GM21381 (cell line): ENCODE measurements at regions not wholly inside any gene's neighbourhood (a gene's known extent, or its start where the extent isn't known, plus 50 kb on each side); places are given as distances from the start of the nearest gene placed in this dataset.

Experiments
- ATAC-seq: cut with Tn5 transposase; IDR thresholded peaks from one replicate; pipeline ENCODE4 v1.9.1; 2021; ENCODE audit warnings: mild to moderate bottlenecking, moderate library complexity; ENCODE audit not compliant: unreplicated experiment

DNA sequence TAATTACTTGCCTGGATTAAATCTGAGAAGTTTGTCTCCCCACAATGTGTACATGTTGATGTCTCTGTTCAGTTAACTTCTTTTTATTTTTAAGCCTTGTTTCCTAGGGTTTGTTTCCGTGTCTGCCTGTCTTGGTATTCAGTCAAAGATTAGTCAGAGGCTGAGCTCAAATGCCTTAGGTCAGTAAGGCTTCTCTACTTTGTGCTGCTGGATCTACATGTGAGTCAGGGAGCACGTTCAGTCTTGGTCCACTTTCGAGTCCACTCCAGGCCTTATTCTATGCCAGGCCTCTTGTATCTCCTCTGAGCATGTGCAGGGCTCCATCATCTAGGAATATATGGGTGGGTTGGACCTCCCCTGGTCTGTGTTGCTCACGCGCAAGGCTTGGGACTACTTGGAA, 93.3 kb upstream of the FZD8 start:
- ATAC-seq, result no peak

DNA sequence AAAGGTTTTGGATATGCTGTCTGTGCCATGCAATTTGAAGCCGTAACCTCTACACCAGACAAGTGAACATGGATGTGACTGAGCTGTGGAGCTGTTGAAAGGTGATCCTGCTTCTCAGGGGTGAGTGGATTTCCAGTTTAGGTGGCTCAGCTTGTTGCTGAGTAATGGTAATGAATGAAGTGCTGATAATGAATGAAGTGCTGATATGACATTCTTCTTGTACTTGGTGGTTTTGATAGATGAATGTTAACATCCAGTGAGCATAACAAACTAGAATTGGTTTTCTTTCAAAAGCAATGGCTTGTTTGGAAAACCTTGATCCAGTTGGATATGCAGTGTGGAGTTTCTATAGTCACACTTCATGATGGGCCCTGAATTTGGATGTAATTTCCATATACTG, 89.7 kb upstream of the FZD8 start:
- ATAC-seq, result no peak

DNA sequence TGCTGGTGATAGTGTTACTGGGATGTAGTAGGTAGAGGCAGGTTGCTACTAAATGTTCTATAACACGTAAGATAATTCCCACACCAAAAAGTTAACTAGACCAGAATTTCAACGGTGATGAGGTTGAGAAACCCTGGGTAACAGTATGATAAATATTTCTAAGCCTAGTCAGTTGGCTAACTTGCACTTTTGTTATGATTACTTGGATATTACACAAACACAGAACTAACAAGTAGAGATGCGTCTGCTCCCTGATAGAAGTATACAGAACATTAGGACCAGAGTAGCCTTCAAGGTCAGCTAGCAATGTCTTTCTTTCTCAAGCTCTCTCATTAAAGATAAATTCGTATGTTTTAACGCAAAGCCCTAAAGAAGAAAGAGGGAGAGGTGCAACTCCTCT, 86.2 kb upstream of the FZD8 start:
- no peak for ATAC-seq

DNA sequence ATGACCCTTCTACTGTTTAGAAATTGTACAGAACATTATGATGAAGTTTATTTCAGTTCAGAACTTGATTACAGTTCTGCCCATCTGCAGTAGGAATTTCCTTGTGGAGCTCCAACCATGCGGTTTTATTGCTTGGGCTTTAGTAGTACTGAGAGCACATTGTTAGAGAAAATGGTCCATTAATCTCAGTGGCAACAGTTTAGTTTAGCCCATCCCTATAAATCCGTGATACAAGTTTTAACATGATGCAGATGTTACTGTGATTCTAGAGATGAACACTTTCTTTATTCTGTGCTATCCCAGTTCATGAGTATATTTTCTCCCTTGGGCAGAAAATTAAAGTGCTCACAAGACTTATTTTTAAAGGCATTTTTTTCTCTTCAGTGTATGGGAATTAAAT, 84.8 kb upstream of the FZD8 start:
- no peak for ATAC-seq

DNA sequence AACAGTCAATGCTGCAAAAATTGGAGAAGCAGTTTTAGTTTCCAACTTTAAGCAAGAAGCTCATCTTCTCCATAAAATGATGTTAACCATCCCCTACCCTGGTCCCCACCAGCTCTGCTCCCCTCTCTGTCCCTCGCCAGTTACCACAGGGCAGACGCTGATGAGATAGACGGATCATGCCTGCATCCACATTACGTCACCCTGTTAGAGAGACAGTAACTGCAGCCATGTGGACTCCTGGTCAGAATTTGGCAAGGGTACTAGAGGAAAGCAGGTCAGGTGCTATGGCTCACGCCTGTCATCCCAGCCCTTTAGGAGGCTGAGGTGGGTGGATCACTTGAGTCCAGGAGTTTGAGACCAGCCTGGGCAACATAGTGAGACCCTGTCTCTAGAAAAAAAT, 81.9 kb upstream of the FZD8 start:
- no peak for ATAC-seq

DNA sequence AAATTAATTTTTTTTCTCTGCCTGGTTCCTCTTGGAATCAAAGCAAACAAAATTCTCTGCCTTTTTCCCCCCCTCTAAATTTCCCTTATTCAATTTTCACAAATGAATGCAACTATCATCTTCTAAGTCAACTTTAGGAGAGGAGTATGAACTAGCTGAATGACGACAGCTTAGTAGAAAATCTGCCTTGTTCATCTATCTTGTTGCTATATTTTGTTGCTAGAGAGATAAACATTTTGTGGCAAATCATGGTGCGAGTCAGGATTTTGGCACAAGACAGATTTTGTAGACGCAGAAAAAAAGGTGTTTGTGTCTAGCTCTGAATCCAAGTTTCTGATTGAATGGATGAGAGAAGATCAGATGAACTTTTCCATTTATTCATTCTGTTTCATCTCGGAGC, 81.0 kb upstream of the FZD8 start:
- no peak for ATAC-seq

DNA sequence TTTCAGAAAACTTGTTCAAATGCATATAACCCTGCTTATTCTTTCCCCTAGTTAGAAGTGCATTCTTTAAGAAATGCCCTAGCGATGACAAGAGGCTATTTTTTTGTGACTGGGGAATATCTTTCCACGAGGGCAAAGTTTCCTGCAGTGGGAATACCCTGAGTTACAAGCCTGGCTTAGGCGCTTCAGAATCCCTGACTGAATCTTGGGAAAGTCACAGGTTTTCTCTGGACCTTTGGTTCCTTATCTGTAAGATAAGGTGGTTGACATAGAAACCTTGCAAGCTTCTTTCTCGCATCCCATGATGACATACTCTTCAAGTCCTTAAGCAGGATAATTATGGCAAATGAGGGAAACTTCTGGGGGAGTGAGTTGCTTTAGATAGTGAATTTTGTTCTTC, 80.5 kb upstream of the FZD8 start:
- no peak for ATAC-seq

DNA sequence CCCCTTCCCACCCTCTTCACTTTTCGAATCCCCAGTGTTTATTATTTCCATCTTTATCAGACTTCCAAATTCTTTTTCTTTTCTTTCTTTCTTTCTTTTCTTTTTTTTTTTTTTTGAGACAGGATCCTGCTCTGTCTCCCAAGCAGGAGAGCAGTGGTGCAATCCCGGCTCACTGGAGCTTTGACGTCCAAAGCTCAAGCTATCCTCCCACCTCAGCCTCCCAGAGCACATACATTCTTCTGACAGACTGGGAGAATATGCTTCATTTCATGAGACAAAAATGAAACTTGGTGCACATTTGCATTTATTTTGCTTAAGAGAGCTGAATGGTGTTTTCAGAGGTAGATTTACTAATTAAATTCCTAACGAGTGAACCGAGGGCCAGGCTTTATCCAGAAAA, 80.1 kb upstream of the FZD8 start:
- no peak for ATAC-seq

DNA sequence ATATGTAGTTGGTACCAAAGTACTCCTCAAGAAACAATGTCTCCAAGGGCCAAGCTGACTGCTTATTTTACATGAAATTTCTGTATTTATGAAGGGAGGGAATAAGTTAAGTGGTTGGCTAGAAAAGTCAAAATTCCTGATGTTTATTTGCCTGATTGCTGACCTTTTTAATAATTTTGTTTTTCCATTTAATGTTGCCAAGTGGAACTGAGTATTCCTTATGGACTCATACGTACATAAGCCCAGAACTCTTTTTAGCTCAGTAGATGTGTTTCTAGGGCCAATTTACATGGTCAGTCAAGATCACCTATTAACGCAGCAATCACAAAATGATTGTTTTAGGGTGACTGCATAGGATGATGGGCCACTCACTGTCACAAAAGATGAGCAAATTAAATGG, 78.3 kb upstream of the FZD8 start:
- no peak for ATAC-seq

DNA sequence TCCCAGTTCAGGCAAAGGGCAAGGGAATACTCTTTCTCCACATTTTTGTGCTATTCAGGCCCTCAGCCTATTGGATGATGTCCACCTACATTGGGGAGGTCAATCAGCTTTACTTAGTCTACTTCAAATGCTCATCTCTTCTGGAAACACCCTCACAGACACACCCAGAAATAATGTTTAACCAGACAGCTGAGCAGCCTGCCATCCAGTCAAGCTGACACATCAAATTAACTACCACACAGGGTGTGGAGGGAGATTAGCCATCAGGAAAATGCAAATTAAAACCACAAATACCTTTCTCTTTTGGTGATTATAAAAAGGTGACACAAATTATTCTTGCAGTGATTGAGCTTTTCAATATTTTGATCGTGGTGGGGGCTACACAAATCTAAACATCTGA, 74.7 kb upstream of the FZD8 start:
- ATAC-seq, result no peak

DNA sequence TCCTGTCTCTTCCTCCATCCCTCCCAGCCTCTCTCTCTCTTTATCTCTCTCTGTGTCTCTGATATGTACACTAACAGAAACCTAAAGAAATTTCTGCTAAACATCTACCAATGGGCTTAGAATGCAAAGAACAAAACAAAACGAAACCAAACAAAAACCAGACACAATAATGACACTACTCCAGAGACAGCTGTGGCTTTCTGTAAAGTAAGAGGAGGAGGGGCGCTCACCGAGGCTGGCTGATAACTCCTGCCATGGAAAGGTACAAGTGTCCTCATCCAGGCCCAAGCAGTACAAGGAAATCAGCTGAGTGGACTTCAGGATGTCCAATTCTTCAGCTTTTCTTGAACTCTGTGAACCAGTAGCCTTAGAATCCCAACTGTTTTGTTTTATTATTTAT, 70.4 kb upstream of the FZD8 start:
- ATAC-seq, result no peak

DNA sequence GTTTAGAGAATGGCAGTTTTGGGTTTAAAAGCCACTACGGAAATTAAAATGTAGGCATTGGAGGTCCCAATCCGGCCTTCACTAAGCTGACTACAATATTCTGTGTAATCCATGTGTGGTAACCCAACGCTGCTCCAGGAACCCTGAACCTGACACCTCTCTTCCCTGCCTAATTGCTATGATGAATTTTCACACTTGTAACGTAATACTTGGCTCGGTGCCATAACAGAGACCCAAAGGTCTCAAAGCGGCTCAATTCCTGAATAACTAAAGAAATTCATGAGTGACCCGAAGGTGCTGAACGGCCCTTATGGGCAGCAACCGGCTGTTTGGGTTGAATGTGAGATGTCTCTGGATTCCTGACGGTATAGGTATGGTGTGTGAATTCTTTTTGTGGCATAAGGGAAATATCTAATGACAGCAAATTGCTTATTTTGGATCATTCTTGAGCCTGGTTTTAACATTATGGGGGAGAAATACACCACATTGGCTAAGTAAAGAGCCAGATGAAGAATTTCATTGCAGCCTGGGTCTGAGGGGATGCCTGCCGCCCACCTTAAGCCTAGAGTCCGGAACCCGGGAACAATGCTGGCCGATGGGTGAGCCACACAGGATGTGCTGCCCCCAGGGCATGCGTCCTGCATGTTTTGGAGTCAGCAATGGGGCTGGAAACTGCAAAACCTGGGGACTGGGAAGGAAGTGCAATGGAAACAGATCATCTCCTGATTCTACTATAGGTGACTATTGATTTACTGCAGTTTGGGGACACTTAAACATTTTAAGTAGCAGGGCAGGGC, 69.7 kb upstream of the FZD8 start:
- ATAC-seq, result no peak

DNA sequence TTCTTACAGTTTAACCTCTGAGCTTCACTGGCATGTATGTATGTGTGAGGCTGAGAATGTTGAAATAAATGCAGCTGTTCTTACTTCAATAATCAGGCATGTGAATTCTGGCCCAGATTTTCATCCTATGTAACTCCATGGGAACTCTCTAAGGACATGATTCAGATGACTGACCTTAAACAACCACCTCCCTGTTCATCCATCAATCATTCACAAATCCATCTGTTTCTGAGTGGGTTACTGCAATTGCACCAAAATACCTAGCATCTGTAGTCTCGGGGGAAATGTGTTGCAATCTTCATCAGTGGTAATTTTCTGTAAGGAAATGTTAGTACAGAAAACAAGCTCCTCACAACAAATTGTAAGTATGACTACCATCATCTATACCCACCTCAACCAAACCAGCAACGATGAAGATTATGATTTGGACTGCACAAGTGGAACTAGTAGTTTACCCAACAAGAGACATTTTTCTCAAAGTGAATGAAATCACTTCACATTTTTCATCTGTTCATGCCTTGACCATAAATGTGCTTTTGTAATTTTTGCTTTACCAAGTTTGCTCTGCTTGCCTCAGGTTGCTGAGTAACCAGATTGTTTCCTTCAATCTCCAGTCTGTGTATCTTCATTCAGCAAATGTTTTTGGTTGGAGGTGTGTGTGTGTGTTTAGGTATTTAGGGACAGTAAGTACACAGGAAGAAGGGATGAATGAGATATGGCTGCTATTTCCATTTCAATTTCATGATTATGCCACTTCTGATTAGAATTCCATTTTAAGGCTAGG, 65.7 kb upstream of the FZD8 start:
- ATAC-seq, result no peak

DNA sequence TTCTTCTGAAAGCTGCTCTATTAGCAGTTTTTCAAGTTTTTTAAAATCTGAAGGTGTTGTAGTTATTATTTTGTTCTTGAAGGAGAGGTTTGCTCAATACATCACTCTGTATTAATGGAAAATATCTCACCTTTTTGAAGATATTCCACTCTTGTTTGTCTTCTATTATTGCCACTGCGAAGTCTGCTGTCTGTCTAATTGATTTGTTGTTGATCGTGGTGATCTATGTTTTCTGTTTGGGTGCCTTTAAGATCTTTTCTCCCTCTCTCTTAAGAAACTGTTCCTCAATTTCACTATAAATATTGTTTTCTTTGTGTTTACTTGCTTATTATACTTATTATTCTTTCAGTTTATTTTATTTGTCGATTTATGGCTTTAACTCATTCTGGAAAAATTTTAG, 64.9 kb upstream of the FZD8 start:
- no peak for ATAC-seq

DNA sequence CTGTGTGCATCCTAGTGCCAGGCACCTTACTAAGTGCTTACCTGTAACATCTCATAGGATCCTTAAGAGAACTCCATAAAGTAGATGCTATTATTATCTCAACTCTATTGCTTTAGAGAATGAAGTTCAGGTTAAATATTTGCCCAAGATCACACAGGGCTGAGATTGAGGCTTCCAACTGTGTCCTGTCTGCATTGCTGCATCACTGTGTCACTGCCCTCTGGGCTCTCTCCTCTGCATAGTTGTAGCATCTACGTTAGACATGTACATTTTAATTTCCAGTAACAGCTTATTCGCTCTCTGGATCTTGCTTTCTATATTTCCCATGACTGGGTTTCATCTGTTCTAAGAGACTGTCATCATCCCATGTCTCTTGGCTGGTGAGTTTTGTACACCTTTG, 63.6 kb upstream of the FZD8 start:
- no peak for ATAC-seq

DNA sequence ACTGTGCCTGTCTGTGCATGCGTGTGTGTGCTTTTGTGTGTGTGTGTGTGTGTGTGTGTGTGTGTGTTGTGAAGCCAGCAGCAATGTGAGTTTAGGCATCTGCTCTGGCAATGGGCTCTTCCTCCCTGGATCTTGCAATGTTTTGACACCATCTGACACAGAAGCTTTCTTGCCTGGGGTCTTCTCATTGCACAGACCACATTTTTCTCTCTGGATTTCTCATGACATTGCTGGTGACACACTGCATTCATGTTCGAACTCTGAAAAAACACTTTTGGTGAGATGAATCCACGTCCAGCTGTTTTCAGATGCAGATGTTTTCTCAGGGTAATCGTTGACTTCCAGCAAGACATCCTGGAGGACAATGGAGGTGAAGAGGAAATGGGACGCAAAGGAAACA, 63.0 kb upstream of the FZD8 start:
- ATAC-seq, result no peak

DNA sequence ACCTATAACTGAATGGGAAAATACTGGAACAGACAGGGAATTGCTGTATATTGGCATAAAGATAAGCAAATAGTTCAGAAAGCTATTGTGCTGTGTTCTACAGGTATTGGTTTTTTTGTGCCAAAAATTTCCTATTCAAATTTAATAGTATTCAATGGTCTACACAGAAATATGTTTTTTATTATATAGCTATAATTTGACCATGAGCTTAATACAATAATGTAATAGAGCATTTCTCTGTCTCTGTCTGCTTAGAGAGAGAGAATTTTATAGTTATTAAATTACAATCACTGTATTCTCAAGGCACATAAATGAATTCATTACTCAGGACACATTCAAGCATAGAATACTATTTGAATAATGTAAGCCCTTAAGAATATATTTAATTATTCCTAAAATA, 62.3 kb upstream of the FZD8 start:
- ATAC-seq, result no peak

DNA sequence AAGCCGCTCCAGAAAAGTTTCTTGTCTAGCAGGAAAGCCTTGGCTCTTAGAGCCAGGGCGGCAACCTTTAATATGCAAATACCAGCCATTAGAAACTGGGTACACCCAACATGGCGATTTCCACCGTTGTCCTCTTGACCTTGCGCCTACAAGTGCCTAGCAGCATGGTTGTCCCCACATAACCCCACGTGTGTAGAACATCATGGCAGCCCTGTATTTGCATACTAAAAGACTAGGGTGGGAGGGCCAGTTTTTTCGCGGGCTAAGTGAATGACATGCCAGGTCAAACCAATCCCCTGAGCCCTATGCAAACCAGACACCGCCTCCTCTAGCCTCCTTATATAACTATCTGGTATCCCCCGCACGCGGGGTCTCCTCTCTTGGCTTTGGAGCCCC, 58.4 kb upstream of the FZD8 start:
- ATAC-seq, result no peak

DNA sequence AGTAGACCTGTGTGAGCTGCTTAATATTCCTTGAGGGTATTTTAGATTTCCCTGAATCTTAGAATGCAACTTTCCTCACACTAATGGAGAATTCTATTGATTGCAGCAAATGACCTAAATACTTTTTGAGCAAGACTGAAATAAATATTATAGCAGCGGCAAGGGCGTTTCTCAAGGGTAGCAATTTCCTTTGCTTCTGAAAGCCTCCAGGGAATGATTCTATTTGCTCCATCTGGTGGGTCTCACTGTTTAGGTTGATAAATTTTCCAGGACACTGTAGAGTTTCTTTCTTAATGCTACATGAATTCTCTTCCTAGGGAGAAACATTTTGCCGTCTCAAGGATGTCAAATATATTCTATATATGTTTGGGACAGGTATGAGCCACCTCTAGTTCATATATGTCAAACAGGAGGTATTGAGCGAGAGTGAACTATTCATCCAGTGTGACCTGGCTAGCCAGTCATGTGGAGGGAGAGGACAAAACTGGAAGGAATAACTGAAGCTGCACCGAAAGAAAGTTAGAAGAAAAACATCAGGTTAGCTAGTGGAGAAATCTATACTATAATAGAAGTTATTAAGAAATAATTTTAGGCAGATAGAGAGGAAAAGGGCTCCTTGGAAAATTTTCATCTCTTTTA, 57.9 kb upstream of the FZD8 start:
- ATAC-seq, result no peak

DNA sequence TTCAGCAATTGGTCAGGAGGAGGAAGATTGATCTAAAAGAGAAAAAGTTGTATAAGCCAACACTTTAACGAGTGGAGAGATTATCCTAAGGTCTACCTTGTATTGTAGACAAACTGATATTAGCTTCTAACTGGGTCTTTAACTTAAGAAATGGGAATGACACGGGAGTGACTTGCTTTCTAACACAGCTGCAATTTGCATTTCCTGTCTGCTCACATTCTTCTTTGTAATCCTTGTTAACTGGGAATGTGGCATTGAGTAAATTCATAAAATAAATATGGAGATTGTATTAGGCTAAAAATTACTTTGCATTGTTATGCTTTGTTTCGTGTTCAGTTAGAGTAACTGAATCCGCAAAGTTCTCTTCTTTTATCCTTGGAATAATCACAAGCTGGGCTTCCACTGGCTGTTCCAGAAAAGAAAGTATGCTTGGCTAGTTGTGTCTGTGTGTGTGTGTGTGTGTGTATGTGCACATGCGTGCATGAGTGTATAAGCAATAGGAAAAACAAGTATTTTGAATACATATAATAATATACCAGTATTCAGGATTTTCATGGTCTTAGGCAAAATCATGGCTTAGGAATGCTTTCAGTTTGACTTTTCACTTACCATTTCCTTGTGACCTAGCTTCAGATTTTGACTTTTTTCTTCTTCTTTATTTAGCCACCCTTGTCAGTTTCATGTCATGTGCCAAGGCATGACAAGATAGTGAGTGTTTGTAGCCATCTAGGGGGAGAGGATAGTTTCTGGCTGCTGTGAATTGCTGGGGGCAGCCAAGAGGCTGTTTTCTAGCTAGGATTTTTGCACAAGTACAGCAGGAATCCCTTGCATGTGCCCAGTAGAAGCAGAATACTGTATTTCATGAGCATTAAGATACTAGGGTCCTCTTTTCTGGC, 54.5 kb upstream of the FZD8 start:
- no peak for ATAC-seq

DNA sequence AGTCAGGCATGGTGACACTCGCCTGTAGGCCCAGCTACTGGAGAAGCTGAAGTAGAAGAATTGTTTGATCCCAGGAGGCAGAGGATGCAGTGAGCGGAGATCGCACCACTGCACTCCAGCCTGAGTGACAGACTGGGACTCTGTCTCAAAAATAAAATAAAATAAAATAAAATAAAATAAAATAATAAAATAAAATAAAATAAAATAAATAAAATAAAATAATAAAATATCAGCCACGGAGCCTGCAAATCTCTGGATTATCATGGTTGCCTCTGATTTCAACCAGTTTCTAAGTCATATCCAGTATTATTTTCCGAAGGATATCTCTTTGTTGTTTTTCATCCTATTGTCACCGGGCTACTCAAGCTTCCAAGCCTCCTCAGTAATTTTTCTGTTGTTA, 51.7 kb upstream of the FZD8 start:
- ATAC-seq, result no peak
